A549 (cell line): ENCODE measurements at regions not wholly inside any gene's neighbourhood (a gene's known extent, or its start where the extent isn't known, plus 50 kb on each side); places are given as distances from the start of the nearest gene placed in this dataset.

ENCODE experiments used
- CHD4 ChIP-seq: fragments of 200-600 bp; sonication (generic); IDR thresholded peaks from 2 replicates; pipeline ENCODE4 v1.6.1; 2016; ENCODE audit warnings: antibody characterized with exemption, mild to moderate bottlenecking, borderline replicate concordance
- HDAC2 ChIP-seq: fragments of 200-600 bp; sonication (generic); IDR thresholded peaks from 2 replicates; pipeline ENCODE4 v1.6.1; 2016
- TF ChIP-seq, protein P1 (sequence below): fragments of >200 bp; sonication (Bioruptor Twin); formaldehyde crosslinking; IDR thresholded peaks from 3 replicates; pipeline ENCODE4 v1.5.1; 2016
- TF ChIP-seq, protein P2 (sequence below): fragments of 200-600 bp; sonication (generic); IDR thresholded peaks from 2 replicates; pipeline ENCODE4 v1.6.1; 2016; ENCODE audit warnings: antibody characterized with exemption, mild to moderate bottlenecking, moderate library complexity

GRCh38 chrX:65883556-65883955, 156.3 kb downstream of the VSIG4 start:
- TF ChIP-seq, protein P1, sequence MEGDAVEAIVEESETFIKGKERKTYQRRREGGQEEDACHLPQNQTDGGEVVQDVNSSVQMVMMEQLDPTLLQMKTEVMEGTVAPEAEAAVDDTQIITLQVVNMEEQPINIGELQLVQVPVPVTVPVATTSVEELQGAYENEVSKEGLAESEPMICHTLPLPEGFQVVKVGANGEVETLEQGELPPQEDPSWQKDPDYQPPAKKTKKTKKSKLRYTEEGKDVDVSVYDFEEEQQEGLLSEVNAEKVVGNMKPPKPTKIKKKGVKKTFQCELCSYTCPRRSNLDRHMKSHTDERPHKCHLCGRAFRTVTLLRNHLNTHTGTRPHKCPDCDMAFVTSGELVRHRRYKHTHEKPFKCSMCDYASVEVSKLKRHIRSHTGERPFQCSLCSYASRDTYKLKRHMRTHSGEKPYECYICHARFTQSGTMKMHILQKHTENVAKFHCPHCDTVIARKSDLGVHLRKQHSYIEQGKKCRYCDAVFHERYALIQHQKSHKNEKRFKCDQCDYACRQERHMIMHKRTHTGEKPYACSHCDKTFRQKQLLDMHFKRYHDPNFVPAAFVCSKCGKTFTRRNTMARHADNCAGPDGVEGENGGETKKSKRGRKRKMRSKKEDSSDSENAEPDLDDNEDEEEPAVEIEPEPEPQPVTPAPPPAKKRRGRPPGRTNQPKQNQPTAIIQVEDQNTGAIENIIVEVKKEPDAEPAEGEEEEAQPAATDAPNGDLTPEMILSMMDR = no peak
- TF ChIP-seq, protein P2, sequence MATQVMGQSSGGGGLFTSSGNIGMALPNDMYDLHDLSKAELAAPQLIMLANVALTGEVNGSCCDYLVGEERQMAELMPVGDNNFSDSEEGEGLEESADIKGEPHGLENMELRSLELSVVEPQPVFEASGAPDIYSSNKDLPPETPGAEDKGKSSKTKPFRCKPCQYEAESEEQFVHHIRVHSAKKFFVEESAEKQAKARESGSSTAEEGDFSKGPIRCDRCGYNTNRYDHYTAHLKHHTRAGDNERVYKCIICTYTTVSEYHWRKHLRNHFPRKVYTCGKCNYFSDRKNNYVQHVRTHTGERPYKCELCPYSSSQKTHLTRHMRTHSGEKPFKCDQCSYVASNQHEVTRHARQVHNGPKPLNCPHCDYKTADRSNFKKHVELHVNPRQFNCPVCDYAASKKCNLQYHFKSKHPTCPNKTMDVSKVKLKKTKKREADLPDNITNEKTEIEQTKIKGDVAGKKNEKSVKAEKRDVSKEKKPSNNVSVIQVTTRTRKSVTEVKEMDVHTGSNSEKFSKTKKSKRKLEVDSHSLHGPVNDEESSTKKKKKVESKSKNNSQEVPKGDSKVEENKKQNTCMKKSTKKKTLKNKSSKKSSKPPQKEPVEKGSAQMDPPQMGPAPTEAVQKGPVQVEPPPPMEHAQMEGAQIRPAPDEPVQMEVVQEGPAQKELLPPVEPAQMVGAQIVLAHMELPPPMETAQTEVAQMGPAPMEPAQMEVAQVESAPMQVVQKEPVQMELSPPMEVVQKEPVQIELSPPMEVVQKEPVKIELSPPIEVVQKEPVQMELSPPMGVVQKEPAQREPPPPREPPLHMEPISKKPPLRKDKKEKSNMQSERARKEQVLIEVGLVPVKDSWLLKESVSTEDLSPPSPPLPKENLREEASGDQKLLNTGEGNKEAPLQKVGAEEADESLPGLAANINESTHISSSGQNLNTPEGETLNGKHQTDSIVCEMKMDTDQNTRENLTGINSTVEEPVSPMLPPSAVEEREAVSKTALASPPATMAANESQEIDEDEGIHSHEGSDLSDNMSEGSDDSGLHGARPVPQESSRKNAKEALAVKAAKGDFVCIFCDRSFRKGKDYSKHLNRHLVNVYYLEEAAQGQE = no peak
- TF ChIP-seq CHD4 = no peak
- TF ChIP-seq HDAC2 = no peak
